GM12891 (cell line): ENCODE measurements at regions not wholly inside any gene's neighbourhood (a gene's known extent, or its start where the extent isn't known, plus 50 kb on each side); places are given as distances from the start of the nearest gene placed in this dataset.

ENCODE experiments used
- DNase-seq: peaks from one replicate; pipeline ENCODE4 v3.0.0; 2011; ENCODE audit warnings: low spot score; ENCODE audit not compliant: insufficient read length
- FAIRE-seq: peaks from 2 replicates; lab custom pipeline; 2011; peaks lifted over from hg19 to GRCh38; lab: Jason Lieb, UNC
- PAX5 ChIP-seq: IDR thresholded peaks from 2 replicates; pipeline ENCODE4 v1.6.1; 2011; ENCODE audit warnings: low read length, moderate library complexity, mild to moderate bottlenecking; ENCODE audit not compliant: insufficient read depth, severe bottlenecking
- POLR2A ChIP-seq: IDR thresholded peaks from 2 replicates; pipeline ENCODE4 v1.6.1; 2011; ENCODE audit warnings: low read depth, low read length, control low read depth
- POLR2AphosphoS5 ChIP-seq: IDR thresholded peaks from 2 replicates; pipeline ENCODE4 v1.6.1; 2011; ENCODE audit warnings: low read depth, low read length, control low read depth
- POU2F2 ChIP-seq: IDR thresholded peaks from 2 replicates; pipeline ENCODE4 v1.6.1; 2011; ENCODE audit warnings: low read depth, mild to moderate bottlenecking, control low read depth, low read length, moderate library complexity
- SPI1 ChIP-seq: IDR thresholded peaks from 2 replicates; pipeline ENCODE4 v1.6.1; 2011; ENCODE audit warnings: low read depth, low read length, control low read depth
- TAF1 ChIP-seq: IDR thresholded peaks from 2 replicates; pipeline ENCODE4 v1.6.1; 2011; ENCODE audit warnings: low read depth, low read length, control low read depth

DNA sequence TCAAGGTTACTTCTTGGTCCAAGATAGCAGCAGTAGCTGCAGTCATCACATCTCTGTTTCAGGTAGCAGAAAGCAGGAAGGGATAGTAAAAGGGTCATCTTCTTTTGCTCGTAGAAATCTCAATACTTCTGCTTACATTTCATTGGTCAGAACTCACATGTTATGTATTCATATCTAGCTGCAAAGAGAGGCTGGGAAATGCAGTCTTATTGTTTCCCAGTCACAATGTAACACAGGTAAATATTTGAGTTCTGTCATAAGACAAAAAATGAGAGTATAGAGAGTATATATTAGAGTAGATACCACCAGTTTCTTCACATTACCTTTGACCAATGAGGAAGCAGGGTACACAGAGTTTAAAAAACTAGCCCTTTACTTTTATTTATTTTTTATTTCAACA, 132.4 kb upstream of the ITGA6 start:
- TF ChIP-seq POLR2A (no peak), POLR2AphosphoS5 (no peak), POU2F2 (no peak), SPI1 (no peak), PAX5 (no peak), TAF1 (no peak)
- FAIRE-seq (no peak), DNase-seq (no peak)

DNA sequence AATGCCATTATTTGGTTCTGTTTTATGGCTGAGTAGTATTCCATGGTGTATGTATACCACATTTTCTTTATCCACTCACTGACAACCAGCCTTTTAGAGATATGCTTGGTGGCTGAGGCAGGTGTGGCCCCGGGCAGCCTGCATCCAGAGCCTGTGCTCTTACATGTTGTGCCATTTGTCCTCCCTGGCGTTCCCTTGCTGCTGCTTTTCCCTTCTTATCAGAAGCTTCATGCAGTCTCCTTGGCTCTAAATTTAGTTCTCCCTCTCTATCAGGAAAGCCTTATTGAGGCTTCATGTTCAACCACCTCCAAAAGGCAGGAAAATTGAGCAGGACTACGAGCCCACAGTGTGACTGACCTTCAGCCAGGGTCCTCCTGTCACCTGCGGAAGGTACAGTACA, 131.7 kb upstream of the ITGA6 start:
- no peak for DNase-seq
- TF ChIP-seq POU2F2: no peak
- TF ChIP-seq POLR2A: no peak
- TF ChIP-seq SPI1: no peak
- no peak for FAIRE-seq

DNA sequence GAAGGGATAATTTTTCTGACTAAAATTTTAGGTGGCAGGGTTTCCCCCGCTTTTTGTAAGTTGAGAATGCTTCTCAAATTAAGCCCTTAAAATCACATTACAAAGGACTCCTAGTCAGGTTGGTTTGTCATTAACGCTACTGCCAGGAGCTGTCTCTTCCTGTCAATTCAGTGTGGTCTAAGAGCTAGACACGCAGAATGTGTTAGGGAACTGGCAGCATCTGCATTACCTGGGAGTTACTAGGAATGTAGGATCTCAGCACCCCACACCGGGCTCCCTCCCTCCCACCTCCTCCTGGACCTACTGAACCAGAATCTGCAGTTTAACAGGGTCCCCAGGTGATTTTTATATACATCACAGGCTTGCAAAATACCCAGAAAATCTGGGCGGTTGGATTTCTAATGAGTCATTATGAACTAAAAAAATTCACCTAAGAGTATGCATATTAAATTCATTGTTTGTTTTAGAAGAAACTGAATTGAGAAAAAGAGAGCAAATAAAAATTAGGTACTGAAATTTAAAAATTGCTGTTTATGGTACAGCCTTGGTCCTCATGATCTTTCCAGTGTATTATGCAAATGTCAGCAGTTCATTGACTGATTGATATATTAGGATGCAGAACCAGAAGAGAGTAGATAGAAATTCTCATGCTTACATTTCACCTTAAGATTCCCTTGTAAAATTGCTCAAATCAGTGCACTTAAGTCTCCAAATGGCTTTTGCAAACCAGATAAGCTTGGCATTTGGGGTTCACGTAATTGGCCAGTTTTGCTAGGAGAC, 130.9 kb upstream of the ITGA6 start:
- DNase-seq (no peak), FAIRE-seq (no peak)
- TF ChIP-seq POLR2AphosphoS5 (no peak), POU2F2 (no peak), PAX5 (no peak), SPI1 (no peak), TAF1 (no peak), POLR2A (no peak)

DNA sequence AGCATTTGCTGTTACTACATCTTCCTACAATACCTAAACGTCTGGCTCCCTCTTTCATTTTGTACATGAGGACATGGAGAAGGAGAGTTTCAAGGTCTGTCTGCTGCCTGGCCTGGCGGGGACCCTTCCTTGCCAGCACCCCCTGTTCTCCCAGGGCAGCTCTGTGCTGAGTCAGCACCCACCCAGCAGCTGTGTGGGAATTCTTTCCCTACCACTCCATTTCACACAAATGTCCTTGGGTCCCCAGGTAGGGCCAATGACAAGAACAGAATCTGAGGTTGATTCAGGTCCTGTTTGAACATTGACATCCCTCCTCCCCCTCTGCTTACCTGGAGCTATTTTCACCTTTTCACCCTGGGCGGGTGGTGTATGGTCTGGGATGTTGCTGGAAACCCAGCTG, 129.9 kb upstream of the ITGA6 start:
- TF ChIP-seq POLR2AphosphoS5 (no peak), POU2F2 (no peak), SPI1 (no peak), POLR2A (no peak), TAF1 (no peak), PAX5 (no peak)
- DNase-seq: no peak
- no peak for FAIRE-seq

DNA sequence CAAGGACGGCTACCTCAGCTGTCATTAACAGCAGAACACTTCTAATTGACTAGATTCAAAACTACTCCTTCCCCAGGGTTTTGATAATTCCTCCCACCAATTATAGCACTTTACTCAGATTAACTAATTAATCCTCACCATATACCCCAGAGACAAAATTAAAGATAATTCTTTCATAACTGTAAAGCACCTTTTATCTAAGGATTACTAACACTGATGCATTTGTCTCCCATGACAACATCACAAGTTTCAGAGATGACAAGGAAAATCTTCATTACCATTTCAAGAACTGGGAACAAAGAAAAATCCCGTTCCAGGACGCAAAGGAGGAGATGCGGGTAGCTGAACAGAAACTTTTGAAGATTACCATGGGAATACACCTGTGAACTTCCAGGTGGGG, 129.4 kb upstream of the ITGA6 start:
- TF ChIP-seq TAF1 (no peak), PAX5 (no peak), POU2F2 (no peak), SPI1 (no peak), POLR2A (no peak)
- no peak for DNase-seq
- no peak for FAIRE-seq

DNA sequence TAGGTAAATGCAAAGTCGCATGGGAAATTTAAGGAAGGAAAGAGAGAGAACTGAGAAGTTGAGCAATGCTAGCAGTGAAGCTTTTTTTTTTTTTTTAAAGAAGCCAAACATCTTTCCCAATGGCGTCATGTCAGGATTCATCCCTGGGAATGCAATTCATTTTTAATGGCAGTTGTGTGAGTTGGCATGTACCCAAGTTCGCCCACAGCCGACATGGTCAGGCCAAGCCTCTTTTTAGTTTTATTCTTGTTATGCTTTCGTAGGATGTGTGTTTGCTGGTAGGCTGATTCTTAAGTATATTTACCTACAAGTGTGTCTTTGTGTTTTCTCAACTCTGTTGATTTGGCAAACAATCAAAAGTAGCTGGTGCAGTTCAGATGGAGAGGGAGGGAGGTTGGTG, 127.6 kb upstream of the ITGA6 start:
- DNase-seq: no peak
- no peak for TF ChIP-seq TAF1
- TF ChIP-seq POLR2AphosphoS5: no peak
- no peak for FAIRE-seq

DNA sequence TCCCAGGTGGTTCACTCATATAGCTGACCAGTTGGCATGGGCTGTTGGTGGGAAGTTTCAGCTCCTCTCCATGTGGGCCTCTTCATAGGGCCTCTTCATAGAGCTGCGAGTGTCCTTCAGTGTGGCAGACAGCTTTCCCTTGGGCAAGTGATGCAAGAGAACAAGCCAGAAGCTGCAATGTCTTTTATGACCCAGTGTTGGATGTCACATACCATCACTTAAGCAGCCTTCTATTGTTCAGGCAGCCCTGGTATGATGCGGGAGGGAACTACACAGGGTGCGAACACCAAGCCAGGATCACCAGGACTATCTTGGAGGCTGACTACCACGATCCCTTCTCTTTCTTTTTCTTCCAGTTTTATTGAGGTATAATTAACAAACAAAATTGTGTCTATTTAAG, 126.5 kb upstream of the ITGA6 start:
- TF ChIP-seq TAF1 (no peak), SPI1 (no peak), POU2F2 (no peak), PAX5 (no peak), POLR2AphosphoS5 (no peak), POLR2A (no peak)
- DNase-seq: no peak
- FAIRE-seq: no peak

DNA sequence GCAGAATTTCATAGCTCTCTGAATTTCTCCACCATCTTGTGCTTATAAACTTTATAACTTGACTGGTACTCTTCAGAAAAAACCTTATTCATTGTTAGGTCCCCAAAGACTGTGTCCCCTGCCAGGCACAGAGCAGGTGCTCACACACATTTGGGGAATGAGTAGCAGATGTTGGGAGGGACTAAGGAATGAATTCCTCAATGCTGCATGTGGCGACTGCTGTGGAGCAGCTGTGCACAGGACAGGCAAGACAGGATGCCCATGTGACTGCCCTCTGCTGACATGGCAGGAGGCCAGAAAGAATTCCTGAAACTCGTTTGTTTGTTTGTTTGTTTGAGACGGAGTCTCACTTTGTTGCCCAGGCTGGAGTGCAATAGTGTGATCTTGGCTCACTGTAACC, 122.3 kb upstream of the ITGA6 start:
- FAIRE-seq: no peak
- TF ChIP-seq TAF1: no peak
- no peak for TF ChIP-seq POLR2AphosphoS5
- no peak for TF ChIP-seq POU2F2
- no peak for TF ChIP-seq POLR2A
- TF ChIP-seq PAX5: no peak
- no peak for TF ChIP-seq SPI1
- no peak for DNase-seq

DNA sequence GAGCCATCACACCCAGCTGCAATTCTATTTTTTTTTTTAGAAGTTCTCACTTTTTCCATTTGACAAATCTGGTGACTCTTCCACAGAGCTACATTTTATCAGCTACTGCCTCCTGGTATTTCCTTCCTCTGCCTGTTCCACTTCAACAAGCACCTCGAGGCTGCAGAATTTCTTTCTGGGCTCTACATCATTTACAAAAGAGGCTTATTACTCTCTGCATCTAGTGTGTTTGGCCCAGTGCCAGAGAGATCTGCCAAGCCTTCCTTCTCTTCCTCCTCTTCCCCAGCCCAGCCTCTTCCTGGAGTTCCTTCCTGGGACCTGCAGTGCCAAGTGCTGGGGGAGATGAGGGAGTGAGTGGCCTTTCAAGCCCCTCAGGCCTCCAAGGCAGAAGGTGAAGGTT, 119.6 kb upstream of the ITGA6 start:
- TF ChIP-seq POLR2A (no peak), PAX5 (no peak), TAF1 (no peak), POLR2AphosphoS5 (no peak), POU2F2 (no peak), SPI1 (no peak)
- no peak for FAIRE-seq
- no peak for DNase-seq

DNA sequence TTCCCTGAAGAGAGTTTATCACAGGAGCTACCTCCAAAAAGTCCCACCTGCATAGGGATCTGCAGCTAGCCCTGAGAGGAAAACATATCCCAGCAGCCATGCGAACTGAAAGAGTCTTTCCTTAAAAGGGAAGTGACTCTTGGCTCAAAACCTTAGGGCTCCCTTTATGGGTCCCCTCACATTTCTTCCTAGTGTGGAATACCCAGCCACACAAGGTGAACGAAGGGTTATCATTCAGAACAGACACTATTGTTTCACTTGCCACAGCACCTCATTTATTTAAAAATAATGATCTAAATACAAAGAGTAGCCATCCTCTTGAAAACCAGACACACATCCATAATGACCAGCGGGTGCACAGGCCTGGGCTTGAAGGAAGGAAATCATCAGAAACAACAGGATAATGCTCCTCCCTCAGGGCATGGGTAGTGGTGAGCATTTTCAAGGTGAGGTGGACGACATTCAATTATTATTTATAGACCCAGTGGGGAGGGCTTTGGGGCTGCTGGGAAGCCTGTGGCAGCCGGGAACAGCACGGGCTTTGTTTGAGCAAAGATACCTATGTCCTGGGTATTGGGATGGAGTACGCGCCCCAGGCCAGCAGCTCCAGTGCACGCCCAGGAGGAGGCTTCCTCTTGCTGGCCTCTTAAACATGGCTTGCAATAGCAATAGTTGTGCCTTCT, 119.0 kb upstream of the ITGA6 start:
- no peak for DNase-seq
- no peak for FAIRE-seq
- no peak for TF ChIP-seq SPI1
- no peak for TF ChIP-seq POLR2AphosphoS5
- no peak for TF ChIP-seq POU2F2
- no peak for TF ChIP-seq PAX5
